GM06990 (cell line): ENCODE measurements at regions not wholly inside any gene's neighbourhood (a gene's known extent, or its start where the extent isn't known, plus 50 kb on each side); places are given as distances from the start of the nearest gene placed in this dataset.

Experiments
- DNase-seq: peaks from one replicate; pipeline ENCODE4 v3.0.0-alpha.2; 2011; ENCODE audit not compliant: insufficient read length; ENCODE audit errors: extremely low read depth
- H3K27me3 ChIP-seq: replicated peaks from 2 replicates; pipeline ENCODE4 v1.6.0; 2011; ENCODE audit warnings: low read length; ENCODE audit not compliant: control insufficient read depth, insufficient read depth
- H3K36me3 ChIP-seq: 2 replicates; pipeline ENCODE4 v1.5.1; 2011; ENCODE audit warnings: low read length; ENCODE audit not compliant: control insufficient read depth, insufficient read depth
- H3K4me3 ChIP-seq: replicated peaks from 2 replicates; pipeline ENCODE4 v1.5.1; 2011; ENCODE audit warnings: low read depth, mild to moderate bottlenecking, control low read depth, low read length
- TF ChIP-seq, protein P1 (sequence below): IDR thresholded peaks from 2 replicates; pipeline ENCODE4 v1.5.1; 2011; ENCODE audit warnings: low read length, control low read depth, mild to moderate bottlenecking, inconsistent platforms; ENCODE audit not compliant: insufficient read depth, poor library complexity, severe bottlenecking

DNA sequence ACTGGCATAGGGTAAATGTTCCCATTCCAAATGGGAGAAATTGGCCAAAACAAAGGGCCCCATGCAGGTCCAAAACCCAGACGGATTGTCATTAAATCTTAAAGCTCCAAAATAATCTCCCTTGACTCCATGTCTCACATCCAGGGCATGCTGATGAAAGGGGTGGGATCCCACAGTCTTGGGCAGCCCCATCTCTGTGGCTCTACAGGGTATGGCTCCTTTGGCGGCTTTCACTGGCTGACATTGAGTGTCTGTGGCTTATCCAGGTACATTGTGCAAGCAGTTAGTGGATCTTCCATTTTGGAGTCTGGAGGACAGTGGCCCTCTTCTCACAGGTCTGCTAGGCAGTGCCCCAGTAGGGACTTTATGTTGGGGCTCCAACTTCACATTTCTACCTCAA is 772.9 kb upstream of the INTU start:
- H3K27me3 ChIP-seq, result no peaks in the 10 kb centered on the region
- TF ChIP-seq, protein P1, sequence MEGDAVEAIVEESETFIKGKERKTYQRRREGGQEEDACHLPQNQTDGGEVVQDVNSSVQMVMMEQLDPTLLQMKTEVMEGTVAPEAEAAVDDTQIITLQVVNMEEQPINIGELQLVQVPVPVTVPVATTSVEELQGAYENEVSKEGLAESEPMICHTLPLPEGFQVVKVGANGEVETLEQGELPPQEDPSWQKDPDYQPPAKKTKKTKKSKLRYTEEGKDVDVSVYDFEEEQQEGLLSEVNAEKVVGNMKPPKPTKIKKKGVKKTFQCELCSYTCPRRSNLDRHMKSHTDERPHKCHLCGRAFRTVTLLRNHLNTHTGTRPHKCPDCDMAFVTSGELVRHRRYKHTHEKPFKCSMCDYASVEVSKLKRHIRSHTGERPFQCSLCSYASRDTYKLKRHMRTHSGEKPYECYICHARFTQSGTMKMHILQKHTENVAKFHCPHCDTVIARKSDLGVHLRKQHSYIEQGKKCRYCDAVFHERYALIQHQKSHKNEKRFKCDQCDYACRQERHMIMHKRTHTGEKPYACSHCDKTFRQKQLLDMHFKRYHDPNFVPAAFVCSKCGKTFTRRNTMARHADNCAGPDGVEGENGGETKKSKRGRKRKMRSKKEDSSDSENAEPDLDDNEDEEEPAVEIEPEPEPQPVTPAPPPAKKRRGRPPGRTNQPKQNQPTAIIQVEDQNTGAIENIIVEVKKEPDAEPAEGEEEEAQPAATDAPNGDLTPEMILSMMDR, result no peak
- H3K4me3 ChIP-seq, result no peak overlapping the region
- no peak for DNase-seq
- no peaks in the 10 kb centered on the region for H3K36me3 ChIP-seq

DNA sequence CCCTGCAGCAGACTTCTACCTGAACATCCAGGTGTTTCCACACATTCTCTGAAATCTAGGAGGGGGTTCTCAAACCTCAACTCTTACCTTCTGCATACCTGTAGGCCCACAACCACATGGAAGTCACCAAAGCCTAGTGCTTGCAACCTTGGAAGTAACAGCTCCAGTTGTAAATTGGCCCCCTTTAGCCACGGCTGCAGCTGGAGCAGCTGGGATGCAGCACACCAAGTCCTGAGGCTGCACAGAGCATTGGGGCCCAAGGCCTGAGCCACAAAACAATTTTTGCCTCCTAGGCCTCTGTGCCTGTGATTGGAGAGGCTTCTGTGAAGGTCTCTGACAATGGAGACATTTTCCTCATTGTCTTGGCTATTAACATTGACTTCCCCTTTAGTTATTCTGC is 772.4 kb upstream of the INTU start:
- H3K4me3 ChIP-seq, result no peak overlapping the region
- no peaks in the 10 kb centered on the region for H3K27me3 ChIP-seq
- TF ChIP-seq, protein P1, result no peak
- no peaks in the 10 kb centered on the region for H3K36me3 ChIP-seq
- no peak for DNase-seq

DNA sequence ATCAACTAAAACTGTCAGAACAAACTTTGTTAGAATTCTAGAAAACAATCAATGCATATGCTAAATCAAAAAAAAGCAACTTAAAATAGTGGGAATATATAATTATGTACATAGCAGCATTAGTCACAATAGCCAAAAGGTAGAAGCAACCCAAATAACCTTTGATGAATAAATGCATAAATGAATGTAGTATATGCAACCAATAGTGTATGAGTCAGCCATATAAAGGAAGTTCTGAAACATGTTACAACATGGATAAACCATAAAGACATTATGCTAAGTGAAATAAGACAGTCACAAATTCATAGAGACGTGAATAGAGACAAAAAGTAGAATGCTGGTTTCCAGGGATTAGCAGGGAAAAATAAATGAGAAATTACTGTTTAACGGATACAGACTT is 762.8 kb upstream of the INTU start:
- no peaks in the 10 kb centered on the region for H3K27me3 ChIP-seq
- no peaks in the 10 kb centered on the region for H3K36me3 ChIP-seq
- TF ChIP-seq, protein P1, result no peak
- DNase-seq, result no peak
- no peak overlapping the region for H3K4me3 ChIP-seq

DNA sequence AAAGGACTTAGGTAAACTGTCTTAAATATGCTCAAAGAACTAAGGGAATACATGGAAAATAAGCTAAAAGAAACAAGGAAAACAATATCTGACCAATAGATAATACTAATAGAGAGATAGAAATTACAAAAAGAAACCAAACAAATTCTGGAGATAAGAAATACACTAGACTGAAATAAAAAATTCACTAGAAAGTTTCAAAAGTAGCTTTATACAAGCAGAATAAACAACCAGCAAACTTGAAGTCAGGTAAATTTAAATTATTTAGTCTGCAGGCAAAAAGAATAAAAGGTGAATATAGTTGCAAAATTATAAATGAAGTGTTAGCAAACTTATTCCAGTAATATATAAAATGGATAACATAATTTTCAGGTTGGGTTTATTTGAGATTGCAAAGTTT is 760.9 kb upstream of the INTU start:
- H3K27me3 ChIP-seq, result no peaks in the 10 kb centered on the region
- TF ChIP-seq, protein P1, result no peak
- H3K4me3 ChIP-seq, result no peak overlapping the region
- DNase-seq, result no peak
- H3K36me3 ChIP-seq, result no peaks in the 10 kb centered on the region

DNA sequence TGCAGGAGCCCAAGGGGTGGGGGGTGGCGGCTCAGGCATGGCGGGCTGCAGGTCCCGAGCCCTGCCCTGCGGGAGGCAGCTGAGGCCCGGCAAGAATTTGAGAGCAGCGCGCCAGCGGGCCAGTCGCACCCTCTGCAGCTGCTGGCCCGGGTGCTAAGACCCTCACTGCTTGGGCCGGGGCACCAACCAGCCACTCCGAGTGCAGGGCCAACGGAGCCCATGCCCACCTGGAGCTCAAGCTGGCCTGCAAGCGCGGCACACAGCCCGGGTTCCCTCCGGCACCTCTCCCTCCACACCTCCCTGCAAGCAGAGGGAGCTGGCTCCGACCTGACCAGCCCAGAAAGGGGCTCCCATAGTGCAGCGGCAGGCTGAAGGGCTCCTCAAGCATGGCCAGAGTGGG is 758.2 kb upstream of the INTU start:
- TF ChIP-seq, protein P1, result no peak
- no peak overlapping the region for H3K4me3 ChIP-seq
- no peak for DNase-seq

DNA sequence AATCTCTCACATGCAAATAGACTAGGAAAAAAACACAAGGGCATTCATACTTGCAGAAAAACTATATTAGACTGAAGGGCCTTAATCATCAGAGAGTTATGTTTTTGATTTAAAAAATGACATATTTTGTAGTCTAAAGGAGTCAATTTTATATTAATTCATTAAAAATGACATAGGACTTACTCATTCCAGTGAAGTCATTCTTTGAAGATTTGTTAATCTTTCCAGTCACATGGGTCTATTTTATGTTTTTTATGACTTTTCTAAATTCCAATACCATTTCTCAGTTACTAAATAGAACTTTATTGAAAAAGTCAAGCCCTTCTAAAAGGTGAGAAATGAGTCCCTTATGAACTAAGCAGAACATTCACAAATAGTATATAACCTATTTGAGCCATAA is 743.8 kb upstream of the INTU start:
- no peak overlapping the region for H3K4me3 ChIP-seq
- TF ChIP-seq, protein P1, result no peak
- H3K27me3 ChIP-seq, result no peaks in the 10 kb centered on the region
- H3K36me3 ChIP-seq, result no peaks in the 10 kb centered on the region
- DNase-seq, result no peak

More for the DNA sequence above, 758.2 kb upstream of the INTU start:
- Histone ChIP-seq H3K27me3 (no peaks in the 10 kb centered on the region), H3K36me3 (no peaks in the 10 kb centered on the region)
